ENCODE measurements at regions not wholly inside any gene's neighbourhood (a gene's known extent, or its start where the extent isn't known, plus 50 kb on each side); places are given as distances from the start of the nearest gene placed in this dataset.

DNA sequence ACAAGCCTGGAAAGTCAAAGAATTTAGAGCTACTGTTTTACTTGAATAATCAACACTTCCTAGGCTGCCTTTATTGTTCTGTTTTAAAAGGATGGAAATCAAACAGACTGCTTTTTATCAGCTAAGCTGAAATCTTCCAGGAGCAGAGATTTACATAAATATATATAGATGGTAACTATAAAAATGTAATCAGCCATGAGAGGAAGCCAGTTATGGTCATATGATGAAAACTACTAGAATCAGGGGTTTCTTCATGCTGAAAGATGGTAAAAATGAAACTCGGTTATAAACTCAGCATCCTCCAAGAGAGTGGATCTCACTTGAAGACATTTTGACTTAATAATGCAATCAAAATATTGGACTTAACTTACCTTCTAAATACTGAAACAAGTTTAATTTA lies 413.0 kb downstream of the GXYLT1 start:
- no peak overlapping the region for H3K27ac Mint-ChIP-seq
- POLR2A ChIA-PET = no interaction called here
- TF ChIP-seq NR3C1 (CRISPR knock-in tag; conservative IDR thresholded peaks at IDR 0.05; ENCODE audit: low read depth) (no peak), GTF2I (CRISPR knock-in tag; conservative IDR thresholded peaks at IDR 0.05) (no peak), ZNF396 (CRISPR knock-in tag; IDR thresholded peaks at IDR 0.05; ENCODE audit: borderline replicate concordance) (no peak), OVOL2 (CRISPR knock-in tag; IDR thresholded peaks at IDR 0.05; ENCODE audit: borderline replicate concordance) (no peak), SP1 (CRISPR knock-in tag; conservative IDR thresholded peaks at IDR 0.05) (no peak), NFYB (CRISPR knock-in tag; conservative IDR thresholded peaks at IDR 0.05; ENCODE audit: low read depth) (no peak), MYBL2 (CRISPR knock-in tag; IDR thresholded peaks at IDR 0.05) (no peak), GABPB1 (CRISPR knock-in tag; IDR thresholded peaks at IDR 0.05) (no peak), TEAD1 (CRISPR knock-in tag; IDR thresholded peaks at IDR 0.05) (no peak), CBFB (CRISPR knock-in tag; IDR thresholded peaks at IDR 0.05; ENCODE audit: low read depth) (no peak), TCF7 (CRISPR knock-in tag; IDR thresholded peaks at IDR 0.05; ENCODE audit: low read depth) (no peak), IRF2 (CRISPR knock-in tag; IDR thresholded peaks at IDR 0.05; ENCODE audit: borderline replicate concordance, low read depth) (no peak), PRRX2 (CRISPR knock-in tag; IDR thresholded peaks at IDR 0.05) (no peak), FOXJ3 (CRISPR knock-in tag; IDR thresholded peaks at IDR 0.05; ENCODE audit: borderline replicate concordance) (no peak)
- TF ChIP-seq, protein P1, sequence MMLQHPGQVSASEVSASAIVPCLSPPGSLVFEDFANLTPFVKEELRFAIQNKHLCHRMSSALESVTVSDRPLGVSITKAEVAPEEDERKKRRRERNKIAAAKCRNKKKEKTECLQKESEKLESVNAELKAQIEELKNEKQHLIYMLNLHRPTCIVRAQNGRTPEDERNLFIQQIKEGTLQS (CRISPR knock-in tag; conservative IDR thresholded peaks at IDR 0.05) = no peak
- TF ChIP-seq, protein P2, sequence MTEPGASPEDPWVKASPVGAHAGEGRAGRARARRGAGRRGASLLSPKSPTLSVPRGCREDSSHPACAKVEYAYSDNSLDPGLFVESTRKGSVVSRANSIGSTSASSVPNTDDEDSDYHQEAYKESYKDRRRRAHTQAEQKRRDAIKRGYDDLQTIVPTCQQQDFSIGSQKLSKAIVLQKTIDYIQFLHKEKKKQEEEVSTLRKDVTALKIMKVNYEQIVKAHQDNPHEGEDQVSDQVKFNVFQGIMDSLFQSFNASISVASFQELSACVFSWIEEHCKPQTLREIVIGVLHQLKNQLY (CRISPR knock-in tag; IDR thresholded peaks at IDR 0.05) = no peak
- TF ChIP-seq, protein P3, sequence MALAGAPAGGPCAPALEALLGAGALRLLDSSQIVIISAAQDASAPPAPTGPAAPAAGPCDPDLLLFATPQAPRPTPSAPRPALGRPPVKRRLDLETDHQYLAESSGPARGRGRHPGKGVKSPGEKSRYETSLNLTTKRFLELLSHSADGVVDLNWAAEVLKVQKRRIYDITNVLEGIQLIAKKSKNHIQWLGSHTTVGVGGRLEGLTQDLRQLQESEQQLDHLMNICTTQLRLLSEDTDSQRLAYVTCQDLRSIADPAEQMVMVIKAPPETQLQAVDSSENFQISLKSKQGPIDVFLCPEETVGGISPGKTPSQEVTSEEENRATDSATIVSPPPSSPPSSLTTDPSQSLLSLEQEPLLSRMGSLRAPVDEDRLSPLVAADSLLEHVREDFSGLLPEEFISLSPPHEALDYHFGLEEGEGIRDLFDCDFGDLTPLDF (CRISPR knock-in tag; IDR thresholded peaks at IDR 0.05) = no peak
- TF ChIP-seq, protein P4, sequence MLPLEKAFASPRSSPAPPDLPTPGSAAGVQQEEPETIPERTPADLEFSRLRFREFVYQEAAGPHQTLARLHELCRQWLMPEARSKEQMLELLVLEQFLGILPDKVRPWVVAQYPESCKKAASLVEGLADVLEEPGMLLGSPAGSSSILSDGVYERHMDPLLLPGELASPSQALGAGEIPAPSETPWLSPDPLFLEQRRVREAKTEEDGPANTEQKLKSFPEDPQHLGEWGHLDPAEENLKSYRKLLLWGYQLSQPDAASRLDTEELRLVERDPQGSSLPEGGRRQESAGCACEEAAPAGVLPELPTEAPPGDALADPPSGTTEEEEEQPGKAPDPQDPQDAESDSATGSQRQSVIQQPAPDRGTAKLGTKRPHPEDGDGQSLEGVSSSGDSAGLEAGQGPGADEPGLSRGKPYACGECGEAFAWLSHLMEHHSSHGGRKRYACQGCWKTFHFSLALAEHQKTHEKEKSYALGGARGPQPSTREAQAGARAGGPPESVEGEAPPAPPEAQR (CRISPR knock-in tag; IDR thresholded peaks at IDR 0.05) = no peak
- TF ChIP-seq, protein P5, sequence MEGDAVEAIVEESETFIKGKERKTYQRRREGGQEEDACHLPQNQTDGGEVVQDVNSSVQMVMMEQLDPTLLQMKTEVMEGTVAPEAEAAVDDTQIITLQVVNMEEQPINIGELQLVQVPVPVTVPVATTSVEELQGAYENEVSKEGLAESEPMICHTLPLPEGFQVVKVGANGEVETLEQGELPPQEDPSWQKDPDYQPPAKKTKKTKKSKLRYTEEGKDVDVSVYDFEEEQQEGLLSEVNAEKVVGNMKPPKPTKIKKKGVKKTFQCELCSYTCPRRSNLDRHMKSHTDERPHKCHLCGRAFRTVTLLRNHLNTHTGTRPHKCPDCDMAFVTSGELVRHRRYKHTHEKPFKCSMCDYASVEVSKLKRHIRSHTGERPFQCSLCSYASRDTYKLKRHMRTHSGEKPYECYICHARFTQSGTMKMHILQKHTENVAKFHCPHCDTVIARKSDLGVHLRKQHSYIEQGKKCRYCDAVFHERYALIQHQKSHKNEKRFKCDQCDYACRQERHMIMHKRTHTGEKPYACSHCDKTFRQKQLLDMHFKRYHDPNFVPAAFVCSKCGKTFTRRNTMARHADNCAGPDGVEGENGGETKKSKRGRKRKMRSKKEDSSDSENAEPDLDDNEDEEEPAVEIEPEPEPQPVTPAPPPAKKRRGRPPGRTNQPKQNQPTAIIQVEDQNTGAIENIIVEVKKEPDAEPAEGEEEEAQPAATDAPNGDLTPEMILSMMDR (IDR thresholded peaks at IDR 0.05) = no peak
- TF ChIP-seq, protein P6, sequence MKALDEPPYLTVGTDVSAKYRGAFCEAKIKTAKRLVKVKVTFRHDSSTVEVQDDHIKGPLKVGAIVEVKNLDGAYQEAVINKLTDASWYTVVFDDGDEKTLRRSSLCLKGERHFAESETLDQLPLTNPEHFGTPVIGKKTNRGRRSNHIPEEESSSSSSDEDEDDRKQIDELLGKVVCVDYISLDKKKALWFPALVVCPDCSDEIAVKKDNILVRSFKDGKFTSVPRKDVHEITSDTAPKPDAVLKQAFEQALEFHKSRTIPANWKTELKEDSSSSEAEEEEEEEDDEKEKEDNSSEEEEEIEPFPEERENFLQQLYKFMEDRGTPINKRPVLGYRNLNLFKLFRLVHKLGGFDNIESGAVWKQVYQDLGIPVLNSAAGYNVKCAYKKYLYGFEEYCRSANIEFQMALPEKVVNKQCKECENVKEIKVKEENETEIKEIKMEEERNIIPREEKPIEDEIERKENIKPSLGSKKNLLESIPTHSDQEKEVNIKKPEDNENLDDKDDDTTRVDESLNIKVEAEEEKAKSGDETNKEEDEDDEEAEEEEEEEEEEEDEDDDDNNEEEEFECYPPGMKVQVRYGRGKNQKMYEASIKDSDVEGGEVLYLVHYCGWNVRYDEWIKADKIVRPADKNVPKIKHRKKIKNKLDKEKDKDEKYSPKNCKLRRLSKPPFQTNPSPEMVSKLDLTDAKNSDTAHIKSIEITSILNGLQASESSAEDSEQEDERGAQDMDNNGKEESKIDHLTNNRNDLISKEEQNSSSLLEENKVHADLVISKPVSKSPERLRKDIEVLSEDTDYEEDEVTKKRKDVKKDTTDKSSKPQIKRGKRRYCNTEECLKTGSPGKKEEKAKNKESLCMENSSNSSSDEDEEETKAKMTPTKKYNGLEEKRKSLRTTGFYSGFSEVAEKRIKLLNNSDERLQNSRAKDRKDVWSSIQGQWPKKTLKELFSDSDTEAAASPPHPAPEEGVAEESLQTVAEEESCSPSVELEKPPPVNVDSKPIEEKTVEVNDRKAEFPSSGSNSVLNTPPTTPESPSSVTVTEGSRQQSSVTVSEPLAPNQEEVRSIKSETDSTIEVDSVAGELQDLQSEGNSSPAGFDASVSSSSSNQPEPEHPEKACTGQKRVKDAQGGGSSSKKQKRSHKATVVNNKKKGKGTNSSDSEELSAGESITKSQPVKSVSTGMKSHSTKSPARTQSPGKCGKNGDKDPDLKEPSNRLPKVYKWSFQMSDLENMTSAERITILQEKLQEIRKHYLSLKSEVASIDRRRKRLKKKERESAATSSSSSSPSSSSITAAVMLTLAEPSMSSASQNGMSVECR (CRISPR knock-in tag; IDR thresholded peaks at IDR 0.05; ENCODE audit: borderline replicate concordance) = no peak
- peaks cover 25% of the 10 kb centered on the region for H3K9me3 Mint-ChIP-seq
- H3K4me3 Mint-ChIP-seq = no peak overlapping the region
- ATAC-seq (no peak), DNase-seq (ENCODE audit: low spot score) (no peak)
- peaks cover 13% of the 10 kb centered on the region for H3K4me1 Mint-ChIP-seq
- no peaks in the 10 kb centered on the region for H3K27me3 Mint-ChIP-seq (ENCODE audit: low read depth)
- H3K36me3 Mint-ChIP-seq = no peaks in the 10 kb centered on the region
- CTCF ChIA-PET = no interaction called here

All from WTC11 (cell line).